ENCODE measurements at regions not wholly inside any gene's neighbourhood (a gene's known extent, or its start where the extent isn't known, plus 50 kb on each side); places are given as distances from the start of the nearest gene placed in this dataset.

DNA sequence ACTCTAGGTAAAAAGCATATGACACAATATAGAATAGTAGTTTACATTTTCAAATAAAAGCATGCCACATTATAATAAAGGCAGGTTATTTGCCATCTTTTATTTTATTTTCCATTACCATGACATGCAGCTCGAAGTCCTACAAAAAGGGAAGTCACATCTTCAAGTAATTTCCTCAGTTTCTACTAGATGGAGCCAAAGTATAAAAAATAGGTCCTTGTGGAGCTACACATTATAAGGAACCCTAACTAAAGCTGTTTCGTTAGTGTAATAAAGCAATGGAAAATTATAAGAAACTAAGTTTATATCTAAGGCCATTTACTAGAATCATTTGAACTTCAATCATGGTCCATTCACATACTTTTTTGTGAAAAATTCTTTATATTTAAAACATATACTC lies 674.5 kb downstream of the KCNJ3 start:
- Histone ChIP-seq H3K36me3 (ENCODE audit: control insufficient read depth, insufficient read depth, low read length) (no peaks in the 10 kb centered on the region), H3K4me3 (replicated peaks in 1 of 4; ENCODE audit: control extremely low read depth in 1 of 4, insufficient read depth in 1 of 4, low read depth in 3 of 4, low read length in 4 of 4) (no peak overlapping the region), H2AFZ (ENCODE audit: low read length) (no peak overlapping the region), H4K20me1 (ENCODE audit: control insufficient read depth, extremely low read depth, insufficient read depth, low read length) (no peaks in the 10 kb centered on the region), H3K27me3 (ENCODE audit: control insufficient read depth, insufficient read depth, low read length) (no peaks in the 10 kb centered on the region), H3K4me1 (ENCODE audit: control insufficient read depth, extremely low read depth, insufficient read depth, low read length) (no peaks in the 10 kb centered on the region), H3K9me3 (ENCODE audit: control insufficient read depth, insufficient read depth, low read depth, low read length) (no peaks in the 10 kb centered on the region), H3K4me2 (ENCODE audit: extremely low read depth, insufficient read depth, low read length) (no peak overlapping the region), H3K27ac (ENCODE audit: insufficient read depth, low read length) (no peak overlapping the region), H3K79me2 (ENCODE audit: control insufficient read depth, insufficient read depth, low read length) (no peaks in the 10 kb centered on the region), H3K9ac (ENCODE audit: insufficient read depth, low read length) (no peak overlapping the region)
- TF ChIP-seq EZH2 (IDR thresholded peaks at IDR 0.05; ENCODE audit: low read length, missing control alignments) = no peak
- TF ChIP-seq, protein P1, sequence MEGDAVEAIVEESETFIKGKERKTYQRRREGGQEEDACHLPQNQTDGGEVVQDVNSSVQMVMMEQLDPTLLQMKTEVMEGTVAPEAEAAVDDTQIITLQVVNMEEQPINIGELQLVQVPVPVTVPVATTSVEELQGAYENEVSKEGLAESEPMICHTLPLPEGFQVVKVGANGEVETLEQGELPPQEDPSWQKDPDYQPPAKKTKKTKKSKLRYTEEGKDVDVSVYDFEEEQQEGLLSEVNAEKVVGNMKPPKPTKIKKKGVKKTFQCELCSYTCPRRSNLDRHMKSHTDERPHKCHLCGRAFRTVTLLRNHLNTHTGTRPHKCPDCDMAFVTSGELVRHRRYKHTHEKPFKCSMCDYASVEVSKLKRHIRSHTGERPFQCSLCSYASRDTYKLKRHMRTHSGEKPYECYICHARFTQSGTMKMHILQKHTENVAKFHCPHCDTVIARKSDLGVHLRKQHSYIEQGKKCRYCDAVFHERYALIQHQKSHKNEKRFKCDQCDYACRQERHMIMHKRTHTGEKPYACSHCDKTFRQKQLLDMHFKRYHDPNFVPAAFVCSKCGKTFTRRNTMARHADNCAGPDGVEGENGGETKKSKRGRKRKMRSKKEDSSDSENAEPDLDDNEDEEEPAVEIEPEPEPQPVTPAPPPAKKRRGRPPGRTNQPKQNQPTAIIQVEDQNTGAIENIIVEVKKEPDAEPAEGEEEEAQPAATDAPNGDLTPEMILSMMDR (conservative IDR thresholded peaks at IDR 0.05 in 1 of 2, IDR thresholded peaks at IDR 0.05 in 1 of 2; ENCODE audit: low read depth in 1 of 2, low read length in 2 of 2) = peak in 1 of 2 donors; percentile 21
- peak; percentile 14 to 60 for DNase-seq (ENCODE audit: low read depth in 2 of 2)

GRCh38 chr2:155368934-155369333 lies 670.4 kb downstream of the KCNJ3 start:
- Histone ChIP-seq H3K9me3 (ENCODE audit: control insufficient read depth, insufficient read depth, low read depth, low read length) (no peaks in the 10 kb centered on the region), H3K4me3 (replicated peaks in 1 of 4; ENCODE audit: control extremely low read depth in 1 of 4, insufficient read depth in 1 of 4, low read depth in 3 of 4, low read length in 4 of 4) (no peak overlapping the region), H3K36me3 (ENCODE audit: control insufficient read depth, insufficient read depth, low read length) (no peaks in the 10 kb centered on the region), H3K27ac (ENCODE audit: insufficient read depth, low read length) (no peak overlapping the region), H4K20me1 (ENCODE audit: control insufficient read depth, extremely low read depth, insufficient read depth, low read length) (no peaks in the 10 kb centered on the region), H2AFZ (ENCODE audit: low read length) (no peak overlapping the region), H3K9ac (ENCODE audit: insufficient read depth, low read length) (no peak overlapping the region), H3K27me3 (ENCODE audit: control insufficient read depth, insufficient read depth, low read length) (no peaks in the 10 kb centered on the region), H3K4me2 (ENCODE audit: extremely low read depth, insufficient read depth, low read length) (no peak overlapping the region), H3K79me2 (ENCODE audit: control insufficient read depth, insufficient read depth, low read length) (no peaks in the 10 kb centered on the region), H3K4me1 (ENCODE audit: control insufficient read depth, extremely low read depth, insufficient read depth, low read length) (no peaks in the 10 kb centered on the region)
- TF ChIP-seq, protein P1 (conservative IDR thresholded peaks at IDR 0.05 in 1 of 2, IDR thresholded peaks at IDR 0.05 in 1 of 2; ENCODE audit: low read depth in 1 of 2, low read length in 2 of 2) = peak in 1 of 2 donors; percentile 33
- TF ChIP-seq EZH2 (IDR thresholded peaks at IDR 0.05; ENCODE audit: low read length, missing control alignments) = no peak
- DNase-seq (ENCODE audit: low read depth in 2 of 2) = peak; percentile 4 to 9

DNA sequence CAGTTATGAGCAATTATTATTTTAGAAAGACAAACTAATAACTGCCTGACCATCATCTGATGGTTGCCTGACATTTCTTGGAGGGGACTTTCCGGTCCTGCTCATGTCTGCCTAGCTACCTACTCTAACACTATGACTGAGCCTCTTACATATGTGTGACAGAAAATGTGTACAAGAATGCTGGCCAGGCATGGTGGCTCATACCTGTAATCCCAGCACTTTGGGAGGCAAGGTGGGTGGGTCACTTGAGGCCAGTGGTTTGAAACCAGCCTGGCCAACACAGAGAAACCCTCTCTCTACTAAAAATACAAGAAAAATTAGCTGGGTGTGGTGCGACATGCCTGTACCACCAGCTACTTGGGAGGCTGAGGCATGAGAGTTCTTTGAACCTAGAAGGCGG lies 666.3 kb downstream of the KCNJ3 start:
- no peak overlapping the region for H3K9ac ChIP-seq (ENCODE audit: insufficient read depth, low read length)
- no peaks in the 10 kb centered on the region for H3K79me2 ChIP-seq (ENCODE audit: control insufficient read depth, insufficient read depth, low read length)
- H3K4me3 ChIP-seq (replicated peaks in 1 of 4; ENCODE audit: control extremely low read depth in 1 of 4, insufficient read depth in 1 of 4, low read depth in 3 of 4, low read length in 4 of 4) = no peak overlapping the region
- no peak for DNase-seq (ENCODE audit: low read depth in 2 of 2)
- no peak overlapping the region for H3K27ac ChIP-seq (ENCODE audit: insufficient read depth, low read length)
- no peaks in the 10 kb centered on the region for H3K4me1 ChIP-seq (ENCODE audit: control insufficient read depth, extremely low read depth, insufficient read depth, low read length)
- H3K27me3 ChIP-seq (ENCODE audit: control insufficient read depth, insufficient read depth, low read length) = no peaks in the 10 kb centered on the region
- H3K4me2 ChIP-seq (ENCODE audit: extremely low read depth, insufficient read depth, low read length) = no peak overlapping the region
- H3K9me3 ChIP-seq (ENCODE audit: control insufficient read depth, insufficient read depth, low read depth, low read length) = no peaks in the 10 kb centered on the region
- no peak for TF ChIP-seq EZH2 (IDR thresholded peaks at IDR 0.05; ENCODE audit: low read length, missing control alignments)
- TF ChIP-seq, protein P1 (conservative IDR thresholded peaks at IDR 0.05 in 1 of 2, IDR thresholded peaks at IDR 0.05 in 1 of 2; ENCODE audit: low read depth in 1 of 2, low read length in 2 of 2) = no peak
- no peaks in the 10 kb centered on the region for H4K20me1 ChIP-seq (ENCODE audit: control insufficient read depth, extremely low read depth, insufficient read depth, low read length)
- H3K36me3 ChIP-seq (ENCODE audit: control insufficient read depth, insufficient read depth, low read length) = no peaks in the 10 kb centered on the region
- no peak overlapping the region for H2AFZ ChIP-seq (ENCODE audit: low read length)

Data from fibroblast of lung (primary cell).